Large intestine (tissue), 3 donors: ENCODE measurements at regions not wholly inside any gene's neighbourhood (a gene's known extent, or its start where the extent isn't known, plus 50 kb on each side); places are given as distances from the start of the nearest gene placed in this dataset.
"Not testable (repeated sequence)": the region's sequence is repeated elsewhere in the genome, so short reads cannot be mapped to it uniquely, and the experiment has no call there.

ENCODE experiments used
- DNase-seq, 2 donors: peaks; one replicate each; pipeline versions ENCODE4 v3.0.0 to v3.0.0-alpha.2; 2013
- H3K27ac ChIP-seq: one replicate; pipeline ENCODE4 v1.5.1; 2013; ENCODE audit warnings: low read length
- H3K27me3 ChIP-seq: 2 replicates; pipeline ENCODE4 v1.6.1; 2013; ENCODE audit warnings: low read length; ENCODE audit not compliant: control insufficient read depth, insufficient read depth
- H3K36me3 ChIP-seq: 2 replicates; pipeline ENCODE4 v1.6.1; 2013; ENCODE audit warnings: low read length; ENCODE audit not compliant: control insufficient read depth, insufficient read depth
- H3K4me1 ChIP-seq: one replicate; pipeline ENCODE4 v1.6.1; 2013; ENCODE audit warnings: low read length; ENCODE audit not compliant: control insufficient read depth, insufficient read depth
- H3K4me3 ChIP-seq: one replicate; pipeline ENCODE4 v1.5.1; 2013; ENCODE audit warnings: low read length
- H3K9me3 ChIP-seq: one replicate; pipeline ENCODE4 v1.6.1; 2013; ENCODE audit warnings: mild to moderate bottlenecking, low read depth, low read length, moderate library complexity; ENCODE audit not compliant: control insufficient read depth
- WGBS: methylation state at CpG from one replicate; pipeline ENCODE4 v1.1.5; 2013; ENCODE audit warnings: low lambda C conversion rate; ENCODE audit not compliant: insufficient coverage; 5-methylcytosine and 5-hydroxymethylcytosine counted together

- H3K36me3 ChIP-seq, H3K9me3 ChIP-seq, H3K4me3 ChIP-seq, H3K4me1 ChIP-seq, H3K27ac ChIP-seq, DNase-seq: not testable (repeated sequence)
- 80% methylated on average over 1 of the region's 4 CpGs for WGBS
- peaks cover 36% of the 10 kb centered on the region for H3K27me3 ChIP-seq
These were observed 290.9 kb downstream of the TFAP2C start for GRCh38 chr20:56920041-56920440.

GRCh38 chr20:56922497-56922896, 293.4 kb downstream of the TFAP2C start:
- no CpG with 5 or more reads among the region's 9 CpGs for WGBS
- no peak for DNase-seq
- H3K27me3 ChIP-seq: peaks cover 56% of the 10 kb centered on the region
- H3K4me3 ChIP-seq: no peak overlapping the region
- H3K9me3 ChIP-seq: no peaks in the 10 kb centered on the region
- no peaks in the 10 kb centered on the region for H3K36me3 ChIP-seq
- H3K27ac ChIP-seq: no peak overlapping the region
- no peaks in the 10 kb centered on the region for H3K4me1 ChIP-seq

- Histone ChIP-seq H3K27me3 (peaks cover 75% of the 10 kb centered on the region), H3K4me3 (no peak overlapping the region), H3K27ac (no peak overlapping the region), H3K36me3 (no peaks in the 10 kb centered on the region), H3K4me1 (no peaks in the 10 kb centered on the region), H3K9me3 (no peaks in the 10 kb centered on the region)
- no peak for DNase-seq
- WGBS: 23% methylated on average over 6 of the region's 34 CpGs
These were observed 295.4 kb downstream of the TFAP2C start for GRCh38 chr20:56924292-56925081.

- Histone ChIP-seq H3K36me3 (no peaks in the 10 kb centered on the region), H3K27me3 (peaks cover 82% of the 10 kb centered on the region), H3K27ac (no peak overlapping the region), H3K4me3 (no peak overlapping the region), H3K9me3 (no peaks in the 10 kb centered on the region), H3K4me1 (no peaks in the 10 kb centered on the region)
- no CpG with 5 or more reads among the region's 73 CpGs for WGBS
- peak in 1 of 2 donors; percentile 5 for DNase-seq
These were observed 296.1 kb downstream of the TFAP2C start for GRCh38 chr20:56925082-56925830.

- DNase-seq: no peak
- no peaks in the 10 kb centered on the region for H3K4me1 ChIP-seq
- no peak overlapping the region for H3K4me3 ChIP-seq
- H3K9me3 ChIP-seq: no peaks in the 10 kb centered on the region
- WGBS: 0% methylated on average over 3 of the region's 17 CpGs
- peaks cover 86% of the 10 kb centered on the region for H3K27me3 ChIP-seq
- no peaks in the 10 kb centered on the region for H3K36me3 ChIP-seq
- no peak overlapping the region for H3K27ac ChIP-seq
These were observed 296.7 kb downstream of the TFAP2C start for GRCh38 chr20:56925831-56926170.

GRCh38 chr20:56926501-56926900, 297.4 kb downstream of the TFAP2C start:
- H3K4me3 ChIP-seq: no peak overlapping the region
- H3K36me3 ChIP-seq: no peaks in the 10 kb centered on the region
- no peaks in the 10 kb centered on the region for H3K9me3 ChIP-seq
- DNase-seq: no peak
- no peak overlapping the region for H3K27ac ChIP-seq
- H3K27me3 ChIP-seq: peaks cover 87% of the 10 kb centered on the region
- WGBS: no CpG with 5 or more reads among the region's 2 CpGs
- H3K4me1 ChIP-seq: no peaks in the 10 kb centered on the region

GRCh38 chr20:56927127-56927526, 298.0 kb downstream of the TFAP2C start:
- H3K9me3 ChIP-seq: no peaks in the 10 kb centered on the region
- H3K4me3 ChIP-seq: no peak overlapping the region
- no peak overlapping the region for H3K27ac ChIP-seq
- WGBS: 62% methylated on average over 6 of the region's 8 CpGs
- H3K36me3 ChIP-seq: no peaks in the 10 kb centered on the region
- peaks cover 86% of the 10 kb centered on the region for H3K27me3 ChIP-seq
- H3K4me1 ChIP-seq: no peaks in the 10 kb centered on the region
- no peak for DNase-seq

- Histone ChIP-seq H3K9me3 (no peaks in the 10 kb centered on the region), H3K27ac (no peak overlapping the region), H3K36me3 (no peaks in the 10 kb centered on the region), H3K4me3 (no peak overlapping the region), H3K4me1 (no peaks in the 10 kb centered on the region), H3K27me3 (peaks cover 78% of the 10 kb centered on the region)
- DNase-seq: no peak
- WGBS: no CpG with 5 or more reads among the region's 5 CpGs
These were observed 298.9 kb downstream of the TFAP2C start for GRCh38 chr20:56928007-56928406.

GRCh38 chr20:56929606-56930005, 300.5 kb downstream of the TFAP2C start:
- peaks cover 64% of the 10 kb centered on the region for H3K27me3 ChIP-seq
- H3K4me1 ChIP-seq: no peaks in the 10 kb centered on the region
- 37% methylated on average over 2 of the region's 7 CpGs for WGBS
- H3K27ac ChIP-seq: no peak overlapping the region
- no peak overlapping the region for H3K4me3 ChIP-seq
- H3K36me3 ChIP-seq: no peaks in the 10 kb centered on the region
- H3K9me3 ChIP-seq: no peaks in the 10 kb centered on the region
- no peak for DNase-seq

- H3K27ac ChIP-seq: no peak overlapping the region
- no peak for DNase-seq
- H3K9me3 ChIP-seq: no peaks in the 10 kb centered on the region
- H3K27me3 ChIP-seq: peaks cover 51% of the 10 kb centered on the region
- H3K4me3 ChIP-seq: no peak overlapping the region
- 80% methylated on average over 1 of the region's 6 CpGs for WGBS
- H3K36me3 ChIP-seq: no peaks in the 10 kb centered on the region
- no peaks in the 10 kb centered on the region for H3K4me1 ChIP-seq
These were observed 301.8 kb downstream of the TFAP2C start for GRCh38 chr20:56930876-56931275.
